ENCODE measurements at regions not wholly inside any gene's neighbourhood (a gene's known extent, or its start where the extent isn't known, plus 50 kb on each side); places are given as distances from the start of the nearest gene placed in this dataset.
A peak's percentile ranks its signal among the peaks of the same experiment; 100 is the strongest.

GRCh38 chr6:114586298-114586697 lies 243.5 kb upstream of the HS3ST5 start:
- CTCF ChIA-PET, result no interaction called here
- intact Hi-C loops (cut with micrococcal nuclease), result no loop called here
- POLR2A ChIA-PET, result no interaction called here
- Mint-ChIP-seq H3K36me3 (no peaks in the 10 kb centered on the region), H3K4me3 (no peak overlapping the region), H3K27me3 (no peaks in the 10 kb centered on the region), H3K27ac (no peak overlapping the region), H3K4me1 (no peaks in the 10 kb centered on the region), H3K9me3 (peaks cover 0 to 20% (median 6%) of the 10 kb centered on the region in 11 donors)
- no peaks in the 10 kb centered on the region for H3K27me3 ChIP-seq (ENCODE audit: control insufficient read depth in 2 of 2, insufficient read depth in 2 of 2, low read length in 2 of 2)
- H3K9me3 ChIP-seq (ENCODE audit: control insufficient read depth in 2 of 3, low read length in 3 of 3), result no peaks in the 10 kb centered on the region
- no peak for DNase-seq
- H3K27ac ChIP-seq (ENCODE audit: low read depth, low read length), result no peak overlapping the region
- no peak for ATAC-seq
- H3K36me3 ChIP-seq (ENCODE audit: control insufficient read depth in 2 of 3, insufficient read depth in 3 of 3, low read length in 3 of 3), result no peaks in the 10 kb centered on the region
- H3K4me3 ChIP-seq (ENCODE audit: low read length), result no peak overlapping the region
- no peaks in the 10 kb centered on the region for H3K4me1 ChIP-seq (ENCODE audit: control insufficient read depth in 2 of 2, insufficient read depth in 2 of 2, low read length in 2 of 2)

GRCh38 chr6:114581293-114581692 lies 238.5 kb upstream of the HS3ST5 start:
- no peak overlapping the region for H3K4me3 ChIP-seq (ENCODE audit: low read length)
- DNase-seq (no peak), ATAC-seq (no peak)
- H3K27me3 Mint-ChIP-seq, result no peaks in the 10 kb centered on the region
- H3K4me1 ChIP-seq (ENCODE audit: control insufficient read depth in 2 of 2, insufficient read depth in 2 of 2, low read length in 2 of 2), result no peaks in the 10 kb centered on the region
- ChIA-PET CTCF (no interaction called here), POLR2A (no interaction called here)
- no peak overlapping the region for H3K27ac ChIP-seq (ENCODE audit: low read depth, low read length)
- no peaks in the 10 kb centered on the region for H3K36me3 ChIP-seq (ENCODE audit: control insufficient read depth in 2 of 3, insufficient read depth in 3 of 3, low read length in 3 of 3)
- H3K9me3 ChIP-seq (ENCODE audit: control insufficient read depth in 2 of 3, low read length in 3 of 3), result no peaks in the 10 kb centered on the region
- no peaks in the 10 kb centered on the region for H3K4me1 Mint-ChIP-seq
- no peak overlapping the region for H3K4me3 Mint-ChIP-seq
- H3K27ac Mint-ChIP-seq, result no peak overlapping the region
- H3K27me3 ChIP-seq (ENCODE audit: control insufficient read depth in 2 of 2, insufficient read depth in 2 of 2, low read length in 2 of 2), result no peaks in the 10 kb centered on the region
- peaks cover 0 to 4% (median 0%) of the 10 kb centered on the region in 5 donors for H3K36me3 Mint-ChIP-seq
- H3K9me3 Mint-ChIP-seq, result peaks cover 0 to 31% (median 10%) of the 10 kb centered on the region in 11 donors
- intact Hi-C loops (cut with micrococcal nuclease), result no loop called here

- Histone ChIP-seq H3K27me3 (ENCODE audit: control insufficient read depth in 2 of 2, insufficient read depth in 2 of 2, low read length in 2 of 2) (no peaks in the 10 kb centered on the region), H3K36me3 (ENCODE audit: control insufficient read depth in 2 of 3, insufficient read depth in 3 of 3, low read length in 3 of 3) (no peaks in the 10 kb centered on the region), H3K9me3 (ENCODE audit: control insufficient read depth in 2 of 3, low read length in 3 of 3) (no peaks in the 10 kb centered on the region), H3K4me1 (ENCODE audit: control insufficient read depth in 2 of 2, insufficient read depth in 2 of 2, low read length in 2 of 2) (no peaks in the 10 kb centered on the region), H3K27ac (ENCODE audit: low read depth, low read length) (no peak overlapping the region), H3K4me3 (ENCODE audit: low read length) (no peak overlapping the region)
- ChIA-PET CTCF (no interaction called here), POLR2A (no interaction called here)
- H3K36me3 Mint-ChIP-seq, result peaks cover 0 to 4% (median 0%) of the 10 kb centered on the region in 5 donors
- H3K4me1 Mint-ChIP-seq, result no peaks in the 10 kb centered on the region
- ATAC-seq, result no peak
- no peak for DNase-seq
- intact Hi-C loops (cut with micrococcal nuclease), result no loop called here
- H3K27ac Mint-ChIP-seq, result peak overlapping the region in 1 of 9 donors; percentile 48
- no peaks in the 10 kb centered on the region for H3K27me3 Mint-ChIP-seq
- H3K4me3 Mint-ChIP-seq, result no peak overlapping the region
- H3K9me3 Mint-ChIP-seq, result peaks cover 0 to 31% (median 10%) of the 10 kb centered on the region in 11 donors
These were observed 238.1 kb upstream of the HS3ST5 start for GRCh38 chr6:114580882-114581281.

GRCh38 chr6:114579486-114579885 lies 236.7 kb upstream of the HS3ST5 start:
- no peak for DNase-seq
- H3K9me3 ChIP-seq (ENCODE audit: control insufficient read depth in 2 of 3, low read length in 3 of 3), result no peaks in the 10 kb centered on the region
- Mint-ChIP-seq H3K36me3 (peaks cover 0 to 4% (median 0%) of the 10 kb centered on the region in 5 donors), H3K4me3 (no peak overlapping the region), H3K27ac (no peak overlapping the region), H3K9me3 (peaks cover 0 to 29% (median 10%) of the 10 kb centered on the region in 11 donors), H3K4me1 (no peaks in the 10 kb centered on the region), H3K27me3 (no peaks in the 10 kb centered on the region)
- H3K4me3 ChIP-seq (ENCODE audit: low read length), result no peak overlapping the region
- H3K36me3 ChIP-seq (ENCODE audit: control insufficient read depth in 2 of 3, insufficient read depth in 3 of 3, low read length in 3 of 3), result no peaks in the 10 kb centered on the region
- H3K27me3 ChIP-seq (ENCODE audit: control insufficient read depth in 2 of 2, insufficient read depth in 2 of 2, low read length in 2 of 2), result no peaks in the 10 kb centered on the region
- no peak overlapping the region for H3K27ac ChIP-seq (ENCODE audit: low read depth, low read length)
- POLR2A ChIA-PET, result no interaction called here
- H3K4me1 ChIP-seq (ENCODE audit: control insufficient read depth in 2 of 2, insufficient read depth in 2 of 2, low read length in 2 of 2), result no peaks in the 10 kb centered on the region
- CTCF ChIA-PET, result no interaction called here
- ATAC-seq, result no peak
- intact Hi-C loops (cut with micrococcal nuclease), result no loop called here

GRCh38 chr6:114577109-114577508 lies 234.3 kb upstream of the HS3ST5 start:
- Mint-ChIP-seq H3K36me3 (peaks cover 0 to 4% (median 0%) of the 10 kb centered on the region in 5 donors), H3K9me3 (peaks cover 0 to 22% (median 10%) of the 10 kb centered on the region in 11 donors), H3K4me1 (no peaks in the 10 kb centered on the region), H3K27me3 (no peaks in the 10 kb centered on the region), H3K27ac (no peak overlapping the region), H3K4me3 (no peak overlapping the region)
- CTCF ChIA-PET, result no interaction called here
- DNase-seq (no peak), ATAC-seq (no peak)
- no peaks in the 10 kb centered on the region for H3K27me3 ChIP-seq (ENCODE audit: control insufficient read depth in 2 of 2, insufficient read depth in 2 of 2, low read length in 2 of 2)
- no peak overlapping the region for H3K4me3 ChIP-seq (ENCODE audit: low read length)
- no peaks in the 10 kb centered on the region for H3K9me3 ChIP-seq (ENCODE audit: control insufficient read depth in 2 of 3, low read length in 3 of 3)
- H3K36me3 ChIP-seq (ENCODE audit: control insufficient read depth in 2 of 3, insufficient read depth in 3 of 3, low read length in 3 of 3), result no peaks in the 10 kb centered on the region
- POLR2A ChIA-PET, result no interaction called here
- H3K27ac ChIP-seq (ENCODE audit: low read depth, low read length), result no peak overlapping the region
- H3K4me1 ChIP-seq (ENCODE audit: control insufficient read depth in 2 of 2, insufficient read depth in 2 of 2, low read length in 2 of 2), result no peaks in the 10 kb centered on the region
- intact Hi-C loops (cut with micrococcal nuclease), result no loop called here

DNA sequence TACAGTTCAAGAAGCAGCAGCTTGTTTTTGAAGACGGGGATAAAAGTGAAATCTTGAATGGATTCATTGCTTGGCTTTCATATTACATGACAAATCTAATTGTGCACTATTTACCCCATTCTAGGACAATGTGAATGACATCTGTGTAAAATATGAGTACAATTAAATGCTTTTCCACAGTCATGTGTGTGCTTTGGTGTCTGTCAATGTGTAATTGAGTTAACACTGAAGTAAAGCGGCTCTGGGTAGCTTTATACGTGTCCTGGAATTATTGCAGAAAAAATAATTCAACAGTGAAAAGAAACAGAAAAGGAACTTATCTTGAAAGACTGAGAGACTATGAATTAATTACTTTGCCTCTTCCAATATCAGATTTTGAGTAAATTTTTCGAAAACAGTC lies 233.5 kb upstream of the HS3ST5 start:
- ChIA-PET POLR2A (no interaction called here), CTCF (no interaction called here)
- ATAC-seq, result no peak
- no peaks in the 10 kb centered on the region for H3K9me3 ChIP-seq (ENCODE audit: control insufficient read depth in 2 of 3, low read length in 3 of 3)
- H3K27ac ChIP-seq (ENCODE audit: low read depth, low read length), result no peak overlapping the region
- H3K4me3 Mint-ChIP-seq, result no peak overlapping the region
- H3K4me1 ChIP-seq (ENCODE audit: control insufficient read depth in 2 of 2, insufficient read depth in 2 of 2, low read length in 2 of 2), result no peaks in the 10 kb centered on the region
- no peaks in the 10 kb centered on the region for H3K36me3 ChIP-seq (ENCODE audit: control insufficient read depth in 2 of 3, insufficient read depth in 3 of 3, low read length in 3 of 3)
- H3K27me3 ChIP-seq (ENCODE audit: control insufficient read depth in 2 of 2, insufficient read depth in 2 of 2, low read length in 2 of 2), result no peaks in the 10 kb centered on the region
- H3K27me3 Mint-ChIP-seq, result no peaks in the 10 kb centered on the region
- no peak for DNase-seq
- intact Hi-C loops (cut with micrococcal nuclease), result no loop called here
- H3K27ac Mint-ChIP-seq, result no peak overlapping the region
- no peak overlapping the region for H3K4me3 ChIP-seq (ENCODE audit: low read length)
- no peaks in the 10 kb centered on the region for H3K4me1 Mint-ChIP-seq
- peaks cover 0 to 20% (median 10%) of the 10 kb centered on the region in 11 donors for H3K9me3 Mint-ChIP-seq
- H3K36me3 Mint-ChIP-seq, result peaks cover 0 to 4% (median 0%) of the 10 kb centered on the region in 5 donors

GRCh38 chr6:114569669-114570068 lies 226.8 kb upstream of the HS3ST5 start:
- Histone ChIP-seq H3K9me3 (ENCODE audit: control insufficient read depth in 2 of 3, low read length in 3 of 3) (no peaks in the 10 kb centered on the region), H3K36me3 (ENCODE audit: control insufficient read depth in 2 of 3, insufficient read depth in 3 of 3, low read length in 3 of 3) (no peaks in the 10 kb centered on the region), H3K27ac (ENCODE audit: low read depth, low read length) (no peak overlapping the region), H3K4me3 (ENCODE audit: low read length) (no peak overlapping the region), H3K27me3 (ENCODE audit: control insufficient read depth in 2 of 2, insufficient read depth in 2 of 2, low read length in 2 of 2) (no peaks in the 10 kb centered on the region), H3K4me1 (ENCODE audit: control insufficient read depth in 2 of 2, insufficient read depth in 2 of 2, low read length in 2 of 2) (no peaks in the 10 kb centered on the region)
- H3K36me3 Mint-ChIP-seq, result peaks cover 0 to 3% (median 0%) of the 10 kb centered on the region in 5 donors
- no peak for DNase-seq
- H3K4me1 Mint-ChIP-seq, result no peaks in the 10 kb centered on the region
- ChIA-PET CTCF (no interaction called here), POLR2A (no interaction called here)
- ATAC-seq, result no peak
- intact Hi-C loops (cut with micrococcal nuclease), result no loop called here
- no peak overlapping the region for H3K27ac Mint-ChIP-seq
- H3K27me3 Mint-ChIP-seq, result no peaks in the 10 kb centered on the region
- H3K9me3 Mint-ChIP-seq, result peaks cover 1 to 18% (median 4%) of the 10 kb centered on the region in 11 donors
- H3K4me3 Mint-ChIP-seq, result no peak overlapping the region

All from naive thymus-derived CD4-positive, alpha-beta T cell (primary cell).